MM.1S (cell line): ENCODE measurements at regions not wholly inside any gene's neighbourhood (a gene's known extent, or its start where the extent isn't known, plus 50 kb on each side); places are given as distances from the start of the nearest gene placed in this dataset.

Source experiments
- DNase-seq: peaks from one replicate; pipeline ENCODE4 v3.0.0-alpha.2; 2015
- H2AFZ ChIP-seq: fragments of 300-600 bp; sonication (generic); 2 replicates; pipeline ENCODE4 v1.6.0; 2016; ENCODE audit warnings: antibody characterized with exemption, low read length
- H3F3A ChIP-seq: fragments of 300-600 bp; sonication (generic); 2 replicates; pipeline ENCODE4 v1.6.1; 2016; ENCODE audit warnings: mild to moderate bottlenecking, antibody characterized with exemption, low read length, moderate library complexity, mixed read lengths; ENCODE audit not compliant: insufficient read depth
- H3K27ac ChIP-seq: fragments of 300-600 bp; sonication (generic); 2 replicates; pipeline ENCODE4 v1.5.1; 2016; ENCODE audit warnings: mild to moderate bottlenecking, low read length
- H3K27me3 ChIP-seq: fragments of 300-600 bp; sonication (generic); replicated peaks from 2 replicates; pipeline ENCODE4 v1.6.0; 2016; ENCODE audit warnings: low read length; ENCODE audit not compliant: insufficient read depth
- H3K36me3 ChIP-seq: fragments of 300-600 bp; sonication (generic); replicated peaks from 2 replicates; pipeline ENCODE4 v1.6.1; 2016; ENCODE audit warnings: mild to moderate bottlenecking, low read length, mixed read lengths; ENCODE audit not compliant: insufficient read depth
- H3K4me1 ChIP-seq: fragments of 300-600 bp; sonication (generic); 2 replicates; pipeline ENCODE4 v1.6.1; 2016; ENCODE audit warnings: low read length, mixed read lengths
- H3K4me2 ChIP-seq: fragments of 300-600 bp; sonication (generic); 2 replicates; pipeline ENCODE4 v1.6.0; 2016; ENCODE audit warnings: low read depth, low read length
- H3K4me3 ChIP-seq: fragments of 300-600 bp; sonication (generic); 2 replicates; pipeline ENCODE4 v1.5.1; 2016; ENCODE audit warnings: low read length, mixed read lengths
- H3K79me2 ChIP-seq: fragments of 300-600 bp; sonication (generic); 2 replicates; pipeline ENCODE4 v1.6.1; 2016; ENCODE audit warnings: mixed run types, low read length, mixed read lengths
- H3K9ac ChIP-seq: fragments of 300-600 bp; sonication (generic); 2 replicates; pipeline ENCODE4 v1.6.1; 2016; ENCODE audit warnings: low read length, mixed read lengths
- H3K9me2 ChIP-seq: fragments of 300-600 bp; sonication (generic); replicated peaks from 2 replicates; pipeline ENCODE4 v1.6.1; 2016; ENCODE audit warnings: mild to moderate bottlenecking, low read length, mixed read lengths; ENCODE audit not compliant: insufficient read depth
- H3K9me3 ChIP-seq: fragments of 300-600 bp; sonication (generic); replicated peaks from 2 replicates; pipeline ENCODE4 v1.6.1; 2016; ENCODE audit warnings: mild to moderate bottlenecking, low read length, mixed read lengths; ENCODE audit not compliant: insufficient read depth
- H4K20me1 ChIP-seq: fragments of 300-600 bp; sonication (generic); 2 replicates; pipeline ENCODE4 v1.6.1; 2016; ENCODE audit warnings: mild to moderate bottlenecking, low read length, moderate library complexity, mixed read lengths; ENCODE audit not compliant: insufficient read depth
- CTCF ChIP-seq: fragments of 300-600 bp; sonication (generic); IDR thresholded peaks from 2 replicates; pipeline ENCODE4 v1.5.1; 2016; ENCODE audit warnings: antibody characterized with exemption, low read length, mixed read lengths
- EZH2 ChIP-seq: fragments of 300-600 bp; sonication (generic); optimal IDR thresholded peaks from 2 replicates; pipeline ENCODE3; 2017; ENCODE audit warnings: low read depth, mild to moderate bottlenecking, antibody characterized with exemption, low read length, mixed read lengths
- EZH2phosphoT487 ChIP-seq: fragments of 300-600 bp; sonication (generic); IDR thresholded peaks from 2 replicates; pipeline ENCODE4 v1.6.1; 2018; ENCODE audit warnings: antibody characterized with exemption, low read length

GRCh38 chr7:81638198-81638597 lies 131.6 kb downstream of the HGF start:
- no peak overlapping the region for H3K9ac ChIP-seq
- H4K20me1 ChIP-seq = no peaks in the 10 kb centered on the region
- no peaks in the 10 kb centered on the region for H3K79me2 ChIP-seq
- TF ChIP-seq EZH2 (no peak), EZH2phosphoT487 (no peak)
- H3K36me3 ChIP-seq = no peaks in the 10 kb centered on the region
- no peak overlapping the region for H3K4me2 ChIP-seq
- H3K27ac ChIP-seq = no peak overlapping the region
- DNase-seq = no peak
- no peak overlapping the region for H3K4me3 ChIP-seq
- no peak overlapping the region for H2AFZ ChIP-seq
- H3K27me3 ChIP-seq = no peaks in the 10 kb centered on the region
- H3K9me3 ChIP-seq = no peaks in the 10 kb centered on the region
- H3F3A ChIP-seq = peaks cover 18% of the 10 kb centered on the region
- H3K4me1 ChIP-seq = peaks cover 12% of the 10 kb centered on the region
- no peaks in the 10 kb centered on the region for H3K9me2 ChIP-seq

GRCh38 chr7:81637534-81637933 lies 132.3 kb downstream of the HGF start:
- Histone ChIP-seq H3K9me3 (no peaks in the 10 kb centered on the region), H3K4me3 (no peak overlapping the region), H3K27me3 (no peaks in the 10 kb centered on the region), H4K20me1 (no peaks in the 10 kb centered on the region), H3K9me2 (no peaks in the 10 kb centered on the region), H3K36me3 (no peaks in the 10 kb centered on the region), H2AFZ (no peak overlapping the region), H3K4me2 (no peak overlapping the region), H3K9ac (no peak overlapping the region), H3K27ac (no peak overlapping the region), H3K79me2 (no peaks in the 10 kb centered on the region), H3F3A (peaks cover 16% of the 10 kb centered on the region), H3K4me1 (peaks cover 12% of the 10 kb centered on the region)
- no peak for DNase-seq
- no peak for TF ChIP-seq EZH2phosphoT487
- no peak for TF ChIP-seq CTCF
- TF ChIP-seq EZH2 = no peak

- Histone ChIP-seq H3K27me3 (no peaks in the 10 kb centered on the region), H4K20me1 (no peaks in the 10 kb centered on the region), H2AFZ (no peak overlapping the region), H3K27ac (no peak overlapping the region), H3K79me2 (no peaks in the 10 kb centered on the region), H3K4me3 (no peak overlapping the region), H3K9me2 (no peaks in the 10 kb centered on the region), H3K9me3 (no peaks in the 10 kb centered on the region), H3K36me3 (no peaks in the 10 kb centered on the region), H3K4me2 (no peak overlapping the region), H3K9ac (no peak overlapping the region), H3K4me1 (peaks cover 13% of the 10 kb centered on the region), H3F3A (no peaks in the 10 kb centered on the region)
- TF ChIP-seq CTCF (no peak), EZH2 (no peak)
- no peak for DNase-seq
Observed at GRCh38 chr7:81632418-81632817, 137.4 kb downstream of the HGF start.

- no peak overlapping the region for H3K27ac ChIP-seq
- H3F3A ChIP-seq = no peaks in the 10 kb centered on the region
- no peak overlapping the region for H3K4me2 ChIP-seq
- TF ChIP-seq EZH2 = no peak
- TF ChIP-seq CTCF = no peak
- H3K27me3 ChIP-seq = no peaks in the 10 kb centered on the region
- no peak for DNase-seq
- no peaks in the 10 kb centered on the region for H3K9me2 ChIP-seq
- H4K20me1 ChIP-seq = no peaks in the 10 kb centered on the region
- H3K4me1 ChIP-seq = peaks cover 13% of the 10 kb centered on the region
- H3K79me2 ChIP-seq = no peaks in the 10 kb centered on the region
- H2AFZ ChIP-seq = no peak overlapping the region
- no peaks in the 10 kb centered on the region for H3K36me3 ChIP-seq
- H3K4me3 ChIP-seq = no peak overlapping the region
- no peak overlapping the region for H3K9ac ChIP-seq
- no peaks in the 10 kb centered on the region for H3K9me3 ChIP-seq
Observed at GRCh38 chr7:81630600-81630999, 139.2 kb downstream of the HGF start.
